ENCODE measurements at regions not wholly inside any gene's neighbourhood (a gene's known extent, or its start where the extent isn't known, plus 50 kb on each side); places are given as distances from the start of the nearest gene placed in this dataset.

GRCh38 chr2:36214691-36215090 is 140.9 kb upstream of the CRIM1 start:
- WGBS, 2 donors (ENCODE audit: low coverage in 1 of 2), result 51 to 67% methylated on average over 1 to 2 of the region's 2 CpGs
- Histone ChIP-seq H3K4me1 (no peaks in the 10 kb centered on the region), H3K27me3 (no peaks in the 10 kb centered on the region), H3K27ac (no peak overlapping the region), H3K9me3 (no peaks in the 10 kb centered on the region), H3K36me3 (no peaks in the 10 kb centered on the region), H3K4me3 (no peak overlapping the region)
- no peak for TF ChIP-seq POLR2A (IDR thresholded peaks at IDR 0.05)
- TF ChIP-seq CTCF (IDR thresholded peaks at IDR 0.05), result no peak
- no peak for TF ChIP-seq EP300 (IDR thresholded peaks at IDR 0.05)
- no peak for TF ChIP-seq POLR2AphosphoS5 (IDR thresholded peaks at IDR 0.05)
- ATAC-seq, result no peak

GRCh38 chr2:36203366-36203765 is 152.2 kb upstream of the CRIM1 start:
- no peak for ATAC-seq
- Histone ChIP-seq H3K9me3 (peaks cover 0 to 15% (median 0%) of the 10 kb centered on the region in 3 donors), H3K4me1 (no peaks in the 10 kb centered on the region), H3K36me3 (no peaks in the 10 kb centered on the region), H3K4me3 (no peak overlapping the region), H3K27ac (no peak overlapping the region), H3K27me3 (no peaks in the 10 kb centered on the region)
- TF ChIP-seq CTCF (IDR thresholded peaks at IDR 0.05) (no peak), POLR2AphosphoS5 (IDR thresholded peaks at IDR 0.05) (no peak), EP300 (IDR thresholded peaks at IDR 0.05) (no peak), POLR2A (IDR thresholded peaks at IDR 0.05) (no peak)
- WGBS, 2 donors (ENCODE audit: low coverage in 1 of 2), result 65 to 79% methylated on average over 4 to 5 of the region's 5 CpGs

GRCh38 chr2:36197181-36197971 is 158.2 kb upstream of the CRIM1 start:
- Histone ChIP-seq H3K27ac (no peak overlapping the region), H3K4me3 (no peak overlapping the region), H3K36me3 (no peaks in the 10 kb centered on the region), H3K27me3 (no peaks in the 10 kb centered on the region), H3K9me3 (peaks cover 0 to 15% (median 0%) of the 10 kb centered on the region in 3 donors), H3K4me1 (no peaks in the 10 kb centered on the region)
- TF ChIP-seq POLR2AphosphoS5 (IDR thresholded peaks at IDR 0.05) (no peak), EP300 (IDR thresholded peaks at IDR 0.05) (no peak)
- 76 to 82% methylated on average over 4 to 5 of the region's 5 CpGs for WGBS, 2 donors (ENCODE audit: low coverage in 1 of 2)
- ATAC-seq, result no peak

- no peak overlapping the region for H3K4me3 ChIP-seq
- H3K27ac ChIP-seq, result no peak overlapping the region
- no peaks in the 10 kb centered on the region for H3K36me3 ChIP-seq
- no peaks in the 10 kb centered on the region for H3K27me3 ChIP-seq
- TF ChIP-seq EP300 (IDR thresholded peaks at IDR 0.05), result no peak
- TF ChIP-seq CTCF (IDR thresholded peaks at IDR 0.05), result no peak
- TF ChIP-seq POLR2A (IDR thresholded peaks at IDR 0.05), result no peak
- TF ChIP-seq POLR2AphosphoS5 (IDR thresholded peaks at IDR 0.05), result no peak
- H3K9me3 ChIP-seq, result no peaks in the 10 kb centered on the region
- H3K4me1 ChIP-seq, result no peaks in the 10 kb centered on the region
- ATAC-seq, result no peak
These were observed 161.9 kb upstream of the CRIM1 start for GRCh38 chr2:36193680-36194079.

GRCh38 chr2:36192983-36193382 is 162.6 kb upstream of the CRIM1 start:
- H3K27ac ChIP-seq, result no peak overlapping the region
- WGBS, 2 donors (ENCODE audit: low coverage in 1 of 2), result 0 to 7% methylated on average over 1 of the region's 1 CpG
- no peak for ATAC-seq
- H3K9me3 ChIP-seq, result no peaks in the 10 kb centered on the region
- no peaks in the 10 kb centered on the region for H3K36me3 ChIP-seq
- H3K27me3 ChIP-seq, result no peaks in the 10 kb centered on the region
- TF ChIP-seq EP300 (IDR thresholded peaks at IDR 0.05) (no peak), POLR2AphosphoS5 (IDR thresholded peaks at IDR 0.05) (no peak), CTCF (IDR thresholded peaks at IDR 0.05) (no peak), POLR2A (IDR thresholded peaks at IDR 0.05) (no peak)
- no peak overlapping the region for H3K4me3 ChIP-seq
- no peaks in the 10 kb centered on the region for H3K4me1 ChIP-seq
